NCI-H146 (cell line): ENCODE measurements at regions not wholly inside any gene's neighbourhood (a gene's known extent, or its start where the extent isn't known, plus 50 kb on each side); places are given as distances from the start of the nearest gene placed in this dataset.
"Not testable (repeated sequence)": the region's sequence is repeated elsewhere in the genome, so short reads cannot be mapped to it uniquely, and the experiment has no call there.

ENCODE experiments used
- DNase-seq: peaks from one replicate; lab custom pipeline; 2025; lab: John Stamatoyannopoulos, UW

GRCh38 chr6:144681334-144681733, 396.2 kb downstream of the UTRN start:
- no peak for DNase-seq

GRCh38 chr6:144683216-144684070, 398.3 kb downstream of the UTRN start:
- DNase-seq: no peak

- DNase-seq: no peak
Observed at GRCh38 chr6:144688713-144689112, 403.6 kb downstream of the UTRN start.

- no peak for DNase-seq
Observed at GRCh38 chr6:144689503-144690040, 404.4 kb downstream of the UTRN start.

GRCh38 chr6:144690133-144690532, 405.0 kb downstream of the UTRN start:
- DNase-seq: no peak

- no peak for DNase-seq
Observed at GRCh38 chr6:144690666-144691065, 405.5 kb downstream of the UTRN start.

GRCh38 chr6:144692050-144692449, 406.9 kb downstream of the UTRN start:
- DNase-seq: not testable (repeated sequence)

GRCh38 chr6:144695858-144696533, 410.9 kb downstream of the UTRN start:
- no peak for DNase-seq

- DNase-seq: no peak
Observed at GRCh38 chr6:144696610-144697368, 411.7 kb downstream of the UTRN start.

GRCh38 chr6:144697369-144697760, 412.2 kb downstream of the UTRN start:
- no peak for DNase-seq

GRCh38 chr6:144697801-144698200, 412.7 kb downstream of the UTRN start:
- no peak for DNase-seq

GRCh38 chr6:144702781-144703180, 417.6 kb downstream of the UTRN start:
- no peak for DNase-seq

- DNase-seq: no peak
Observed at GRCh38 chr6:144710207-144710606, 425.1 kb downstream of the UTRN start.

- DNase-seq: no peak
Observed at GRCh38 chr6:144711661-144712060, 426.5 kb downstream of the UTRN start.

GRCh38 chr6:144712541-144712940, 427.4 kb downstream of the UTRN start:
- DNase-seq: no peak

- DNase-seq: no peak
Observed at GRCh38 chr6:144714021-144714712, 429.0 kb downstream of the UTRN start.

- DNase-seq: no peak
Observed at GRCh38 chr6:144715344-144715743, 430.2 kb downstream of the UTRN start.

- DNase-seq: no peak
Observed at GRCh38 chr6:144718431-144718830, 433.3 kb downstream of the UTRN start.

- no peak for DNase-seq
Observed at GRCh38 chr6:144721232-144721631, 436.1 kb downstream of the UTRN start.

- DNase-seq: no peak
Observed at GRCh38 chr6:144722154-144722737, 437.1 kb downstream of the UTRN start.

- no peak for DNase-seq
Observed at GRCh38 chr6:144722925-144723324, 437.8 kb downstream of the UTRN start.
